ENCODE measurements at regions not wholly inside any gene's neighbourhood (a gene's known extent, or its start where the extent isn't known, plus 50 kb on each side); places are given as distances from the start of the nearest gene placed in this dataset.

GRCh38 chr18:61948281-61948741, 55.5 kb upstream of the RNF152 start:
- H3K27ac ChIP-seq = no peak overlapping the region
- H3K9me3 ChIP-seq = no peaks in the 10 kb centered on the region
- H3K4me1 ChIP-seq (ENCODE audit: control insufficient read depth in 1 of 2, insufficient read depth in 1 of 2, low read depth in 1 of 2, low read length in 1 of 2) = no peaks in the 10 kb centered on the region
- TF ChIP-seq CTCF (IDR thresholded peaks at IDR 0.05) = no peak
- no peak overlapping the region for H3K4me3 ChIP-seq (ENCODE audit: low read depth in 1 of 2, low read length in 1 of 2)
- H3K36me3 ChIP-seq = no peaks in the 10 kb centered on the region
- H3K27me3 ChIP-seq = no peaks in the 10 kb centered on the region

- Histone ChIP-seq H3K9me3 (no peaks in the 10 kb centered on the region), H3K27me3 (no peaks in the 10 kb centered on the region), H3K4me1 (ENCODE audit: control insufficient read depth in 1 of 2, insufficient read depth in 1 of 2, low read depth in 1 of 2, low read length in 1 of 2) (no peaks in the 10 kb centered on the region), H3K36me3 (no peaks in the 10 kb centered on the region), H3K27ac (no peak overlapping the region), H3K4me3 (ENCODE audit: low read depth in 1 of 2, low read length in 1 of 2) (no peak overlapping the region)
- TF ChIP-seq CTCF (IDR thresholded peaks at IDR 0.05) = no peak
Measured at GRCh38 chr18:61946449-61946848, 53.6 kb upstream of the RNF152 start.

- Histone ChIP-seq H3K36me3 (no peaks in the 10 kb centered on the region), H3K27me3 (no peaks in the 10 kb centered on the region), H3K4me3 (ENCODE audit: low read depth in 1 of 2, low read length in 1 of 2) (no peak overlapping the region), H3K4me1 (ENCODE audit: control insufficient read depth in 1 of 2, insufficient read depth in 1 of 2, low read depth in 1 of 2, low read length in 1 of 2) (no peaks in the 10 kb centered on the region), H3K9me3 (no peaks in the 10 kb centered on the region), H3K27ac (no peak overlapping the region)
- no peak for TF ChIP-seq CTCF (IDR thresholded peaks at IDR 0.05)
Measured at GRCh38 chr18:61943175-61943964, 50.6 kb upstream of the RNF152 start.

Data from neutrophil (primary cell).